Type B pancreatic cell (in vitro differentiated cells): ENCODE measurements at regions not wholly inside any gene's neighbourhood (a gene's known extent, or its start where the extent isn't known, plus 50 kb on each side); places are given as distances from the start of the nearest gene placed in this dataset.
"Not testable (repeated sequence)": the region's sequence is repeated elsewhere in the genome, so short reads cannot be mapped to it uniquely, and the experiment has no call there.

Experiments
- DNase-seq: peaks from one replicate; pipeline ENCODE4 v3.0.0; 2021; ENCODE audit warnings: mixed read lengths; ENCODE audit not compliant: unreplicated experiment; ENCODE audit errors: extremely low spot score
- H3K27ac Mint-ChIP-seq: 2 replicates; pipeline ENCODE4 v1.8.0; 2021; ENCODE audit warnings: mild to moderate bottlenecking, mixed read lengths
- H3K27me3 Mint-ChIP-seq: 2 replicates; pipeline ENCODE4 v1.8.0; 2021; ENCODE audit warnings: mixed read lengths
- H3K36me3 Mint-ChIP-seq: 2 replicates; pipeline ENCODE4 v1.8.0; 2021; ENCODE audit warnings: mixed read lengths
- H3K4me1 Mint-ChIP-seq: one replicate; pipeline ENCODE4 v1.8.0; 2021; ENCODE audit warnings: mixed read lengths; ENCODE audit not compliant: unreplicated experiment
- H3K4me3 Mint-ChIP-seq: 2 replicates; pipeline ENCODE4 v1.8.0; 2021; ENCODE audit warnings: mild to moderate bottlenecking, mixed read lengths
- H3K9me3 Mint-ChIP-seq: 2 replicates; pipeline ENCODE4 v1.8.0; 2021; ENCODE audit warnings: mixed read lengths
- TF ChIP-seq, protein P1 (sequence below): fragments of 200-600 bp; sonication (generic); conservative IDR thresholded peaks from 2 replicates; pipeline ENCODE4 v1.5.0; 2021; ENCODE audit warnings: antibody characterized with exemption, mild to moderate bottlenecking

DNA sequence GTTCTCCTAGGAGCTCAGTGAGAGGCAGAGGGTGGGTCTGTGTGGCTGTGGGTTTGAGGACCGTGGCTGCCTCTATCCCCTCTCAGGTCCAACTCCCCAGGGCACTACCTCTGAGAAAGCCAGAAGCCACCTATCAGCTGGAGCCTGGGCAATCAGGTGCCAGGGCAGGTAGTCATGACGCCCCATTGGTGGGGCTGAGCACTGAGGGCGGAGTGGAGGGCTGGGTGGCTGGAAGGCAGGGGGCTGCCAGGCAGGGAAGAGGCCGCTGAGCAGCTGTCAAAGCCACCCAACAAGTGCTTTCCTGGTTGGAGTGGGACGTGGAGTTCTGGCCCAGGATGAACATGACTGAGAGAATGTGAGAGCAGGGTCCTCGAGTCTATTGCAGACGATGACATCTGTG lies 164.9 kb upstream of the AJAP1 start:
- TF ChIP-seq, protein P1, sequence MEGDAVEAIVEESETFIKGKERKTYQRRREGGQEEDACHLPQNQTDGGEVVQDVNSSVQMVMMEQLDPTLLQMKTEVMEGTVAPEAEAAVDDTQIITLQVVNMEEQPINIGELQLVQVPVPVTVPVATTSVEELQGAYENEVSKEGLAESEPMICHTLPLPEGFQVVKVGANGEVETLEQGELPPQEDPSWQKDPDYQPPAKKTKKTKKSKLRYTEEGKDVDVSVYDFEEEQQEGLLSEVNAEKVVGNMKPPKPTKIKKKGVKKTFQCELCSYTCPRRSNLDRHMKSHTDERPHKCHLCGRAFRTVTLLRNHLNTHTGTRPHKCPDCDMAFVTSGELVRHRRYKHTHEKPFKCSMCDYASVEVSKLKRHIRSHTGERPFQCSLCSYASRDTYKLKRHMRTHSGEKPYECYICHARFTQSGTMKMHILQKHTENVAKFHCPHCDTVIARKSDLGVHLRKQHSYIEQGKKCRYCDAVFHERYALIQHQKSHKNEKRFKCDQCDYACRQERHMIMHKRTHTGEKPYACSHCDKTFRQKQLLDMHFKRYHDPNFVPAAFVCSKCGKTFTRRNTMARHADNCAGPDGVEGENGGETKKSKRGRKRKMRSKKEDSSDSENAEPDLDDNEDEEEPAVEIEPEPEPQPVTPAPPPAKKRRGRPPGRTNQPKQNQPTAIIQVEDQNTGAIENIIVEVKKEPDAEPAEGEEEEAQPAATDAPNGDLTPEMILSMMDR: no peak
- no peaks in the 10 kb centered on the region for H3K9me3 Mint-ChIP-seq
- H3K4me3 Mint-ChIP-seq: no peak overlapping the region
- peaks cover 6% of the 10 kb centered on the region for H3K4me1 Mint-ChIP-seq
- DNase-seq: no peak
- no peaks in the 10 kb centered on the region for H3K36me3 Mint-ChIP-seq
- H3K27ac Mint-ChIP-seq: no peak overlapping the region
- H3K27me3 Mint-ChIP-seq: peaks cover 10% of the 10 kb centered on the region

DNA sequence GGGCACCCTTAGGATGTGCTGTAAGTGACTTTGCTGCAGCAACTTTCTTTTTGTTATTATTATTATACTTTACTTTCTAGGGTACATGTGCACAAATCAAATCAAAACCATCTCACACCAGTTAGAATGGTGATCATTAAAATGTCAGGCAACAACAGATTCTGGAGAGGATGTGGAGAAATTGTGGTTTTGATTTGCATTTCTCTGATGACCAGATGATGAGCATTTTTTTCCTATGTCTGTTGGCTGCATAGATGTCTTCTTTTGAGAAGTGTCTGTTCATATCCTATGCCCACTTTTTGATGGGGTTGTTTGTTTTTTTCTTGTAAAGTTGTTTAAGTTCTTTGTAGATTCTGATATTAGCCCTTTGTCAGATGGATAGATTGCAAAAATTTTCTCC lies 164.4 kb upstream of the AJAP1 start:
- H3K36me3 Mint-ChIP-seq, H3K4me1 Mint-ChIP-seq, H3K27ac Mint-ChIP-seq, DNase-seq, H3K9me3 Mint-ChIP-seq, H3K4me3 Mint-ChIP-seq: not testable (repeated sequence)
- peaks cover 10% of the 10 kb centered on the region for H3K27me3 Mint-ChIP-seq

DNA sequence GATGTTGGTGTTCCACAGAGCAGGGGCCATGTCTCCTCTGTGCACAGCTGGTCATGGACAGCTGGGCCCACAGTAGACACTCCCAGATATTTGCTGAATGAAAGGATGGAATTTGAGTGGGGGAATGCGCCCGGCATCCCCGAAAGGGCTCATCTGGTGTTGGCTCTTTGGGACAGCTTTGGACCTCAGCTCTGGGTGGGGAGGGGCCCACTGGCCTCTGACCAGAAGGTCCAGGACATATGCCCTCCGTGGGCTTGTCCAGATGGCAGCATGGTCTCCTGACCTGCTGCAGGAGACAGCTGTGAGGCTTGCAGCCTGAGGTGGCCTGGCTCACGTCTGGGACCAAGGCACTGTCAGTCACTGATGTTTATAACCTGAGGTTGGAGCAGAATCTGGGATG lies 160.4 kb upstream of the AJAP1 start:
- TF ChIP-seq, protein P1: no peak
- no peak overlapping the region for H3K27ac Mint-ChIP-seq
- no peak overlapping the region for H3K4me3 Mint-ChIP-seq
- H3K9me3 Mint-ChIP-seq: no peaks in the 10 kb centered on the region
- no peak for DNase-seq
- no peaks in the 10 kb centered on the region for H3K36me3 Mint-ChIP-seq
- no peaks in the 10 kb centered on the region for H3K4me1 Mint-ChIP-seq
- H3K27me3 Mint-ChIP-seq: peaks cover 8% of the 10 kb centered on the region

DNA sequence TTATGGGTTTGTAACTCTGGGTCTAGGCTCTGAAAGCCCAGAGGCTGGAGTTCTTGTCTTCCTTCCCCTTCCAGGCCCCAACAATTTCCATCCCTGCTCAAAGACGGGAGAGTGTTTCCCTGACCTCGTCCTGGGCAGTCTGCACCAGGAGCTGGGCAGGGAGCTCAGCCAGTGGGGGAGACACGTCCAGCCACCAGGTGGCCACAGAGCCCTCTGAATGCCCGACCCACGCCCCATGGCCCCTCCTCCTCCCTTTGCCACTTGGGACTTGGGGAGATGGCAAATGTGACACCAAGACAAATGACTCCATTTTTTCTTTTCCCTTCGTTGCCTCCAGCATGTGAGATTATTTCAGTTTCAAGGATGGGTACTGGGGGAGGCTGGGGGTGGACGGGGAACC lies 159.9 kb upstream of the AJAP1 start:
- no peaks in the 10 kb centered on the region for H3K4me1 Mint-ChIP-seq
- H3K27ac Mint-ChIP-seq: no peak overlapping the region
- no peak overlapping the region for H3K4me3 Mint-ChIP-seq
- no peak for DNase-seq
- H3K36me3 Mint-ChIP-seq: no peaks in the 10 kb centered on the region
- H3K9me3 Mint-ChIP-seq: no peaks in the 10 kb centered on the region
- peaks cover 8% of the 10 kb centered on the region for H3K27me3 Mint-ChIP-seq
- TF ChIP-seq, protein P1: peak; percentile 50

DNA sequence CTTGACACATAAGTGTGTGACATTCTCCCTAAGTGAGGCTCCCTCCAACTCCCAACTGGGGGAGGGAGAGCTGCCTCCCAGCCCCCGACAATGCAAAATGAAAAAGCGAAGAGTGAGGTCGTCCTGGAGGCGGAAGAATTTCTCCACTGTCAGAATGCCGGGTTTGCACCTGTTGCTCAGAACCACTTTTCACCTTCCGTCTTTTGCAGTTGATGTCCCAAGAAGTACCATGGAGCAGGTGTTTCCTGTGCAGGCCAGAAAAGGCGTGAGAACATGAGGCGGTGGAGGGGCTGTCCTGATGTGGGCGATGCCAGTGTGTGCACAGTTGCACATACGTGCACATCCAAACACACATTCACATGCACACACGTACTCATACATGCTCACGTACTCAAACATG lies 158.6 kb upstream of the AJAP1 start:
- Mint-ChIP-seq H3K4me3 (no peak overlapping the region), H3K4me1 (no peaks in the 10 kb centered on the region), H3K36me3 (no peaks in the 10 kb centered on the region), H3K9me3 (no peaks in the 10 kb centered on the region), H3K27ac (no peak overlapping the region), H3K27me3 (peaks cover 6% of the 10 kb centered on the region)
- no peak for DNase-seq
- TF ChIP-seq, protein P1: no peak

DNA sequence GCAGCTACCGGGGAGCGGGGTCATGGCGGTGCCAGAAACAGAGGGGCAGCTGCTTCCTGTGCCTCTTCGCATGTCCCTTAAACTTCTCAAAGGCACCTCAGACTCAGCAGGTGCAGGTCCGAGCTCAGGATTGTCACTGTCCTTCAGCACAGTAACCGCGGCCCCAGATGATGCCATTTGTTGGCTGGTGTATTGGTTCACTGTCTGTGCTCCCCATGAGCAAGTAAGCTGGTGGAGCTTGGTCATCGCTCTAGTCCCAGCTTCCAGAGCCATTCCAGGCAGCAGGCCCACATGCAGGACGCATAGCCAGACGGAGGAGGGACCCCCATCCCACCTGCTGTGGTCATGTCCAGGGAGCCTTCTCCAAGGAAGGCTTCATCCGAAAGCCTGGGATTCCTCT lies 154.0 kb upstream of the AJAP1 start:
- Mint-ChIP-seq H3K36me3 (no peaks in the 10 kb centered on the region), H3K4me1 (no peaks in the 10 kb centered on the region), H3K27me3 (peaks cover 15% of the 10 kb centered on the region), H3K27ac (no peak overlapping the region), H3K9me3 (no peaks in the 10 kb centered on the region), H3K4me3 (no peak overlapping the region)
- no peak for DNase-seq
- TF ChIP-seq, protein P1: no peak
